ENCODE measurements at regions not wholly inside any gene's neighbourhood (a gene's known extent, or its start where the extent isn't known, plus 50 kb on each side); places are given as distances from the start of the nearest gene placed in this dataset.
"Not testable (repeated sequence)": the region's sequence is repeated elsewhere in the genome, so short reads cannot be mapped to it uniquely, and the experiment has no call there.

GRCh38 chr4:148550788-148551187 lies 108.6 kb upstream of the NR3C2 start:
- no peak for DNase-seq

DNA sequence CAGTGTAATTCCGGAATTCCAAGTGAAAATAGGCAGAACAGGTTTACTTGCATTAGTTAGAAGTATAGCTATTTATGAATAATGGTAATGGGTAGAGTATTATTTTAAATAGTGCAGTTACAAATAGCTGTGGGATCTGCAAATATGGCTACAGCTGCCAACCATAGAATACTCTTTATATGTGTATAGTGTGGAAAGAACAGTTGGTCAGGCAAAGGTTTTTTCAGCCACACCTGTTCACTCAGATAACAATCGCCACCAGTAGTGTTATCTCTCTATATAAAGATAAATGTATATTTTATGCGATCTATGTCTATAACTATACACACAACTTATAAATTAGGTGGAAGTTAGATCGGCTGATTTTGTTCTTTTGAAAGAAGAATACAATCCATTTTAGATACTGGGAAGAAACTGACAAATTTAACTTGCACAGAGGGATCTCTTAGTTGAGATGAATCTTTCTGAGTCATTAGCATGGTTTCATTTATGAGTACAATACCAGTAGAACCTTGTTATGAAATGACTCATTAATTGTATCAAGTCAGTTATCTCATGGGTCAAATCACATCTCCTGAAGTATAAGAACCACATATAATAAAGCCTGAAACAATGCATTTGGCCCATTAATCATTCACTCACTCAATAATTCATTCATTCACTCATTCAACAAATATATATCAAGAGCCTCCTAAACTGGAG lies 100.9 kb upstream of the NR3C2 start:
- no peak for DNase-seq

GRCh38 chr4:148540622-148541326 lies 98.6 kb upstream of the NR3C2 start:
- DNase-seq: peak in 2 of 3 donors; percentile 3 to 18

GRCh38 chr4:148539387-148539786 lies 97.2 kb upstream of the NR3C2 start:
- no peak for DNase-seq

DNA sequence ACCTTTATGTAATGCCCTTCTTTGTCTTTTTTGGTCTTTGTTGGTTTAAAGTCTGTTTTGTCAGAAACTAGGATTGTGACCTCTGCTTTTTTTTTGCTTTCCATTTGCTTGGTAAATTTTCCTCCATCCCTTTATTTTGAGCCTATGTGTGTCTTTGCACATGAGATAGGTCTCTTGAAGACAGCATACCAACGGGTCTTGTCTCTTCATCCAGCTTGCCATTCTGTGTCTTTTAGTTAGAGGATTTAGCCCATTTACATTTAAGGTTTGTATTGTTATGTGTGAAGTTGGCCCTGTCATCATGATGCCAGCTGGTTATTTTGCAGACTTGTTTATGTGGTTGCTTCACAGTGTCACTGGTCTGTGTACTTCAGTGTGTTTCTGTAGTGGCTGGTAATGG lies 91.6 kb upstream of the NR3C2 start:
- DNase-seq: not testable (repeated sequence)

GRCh38 chr4:148530114-148530513 lies 87.9 kb upstream of the NR3C2 start:
- DNase-seq: no peak

DNA sequence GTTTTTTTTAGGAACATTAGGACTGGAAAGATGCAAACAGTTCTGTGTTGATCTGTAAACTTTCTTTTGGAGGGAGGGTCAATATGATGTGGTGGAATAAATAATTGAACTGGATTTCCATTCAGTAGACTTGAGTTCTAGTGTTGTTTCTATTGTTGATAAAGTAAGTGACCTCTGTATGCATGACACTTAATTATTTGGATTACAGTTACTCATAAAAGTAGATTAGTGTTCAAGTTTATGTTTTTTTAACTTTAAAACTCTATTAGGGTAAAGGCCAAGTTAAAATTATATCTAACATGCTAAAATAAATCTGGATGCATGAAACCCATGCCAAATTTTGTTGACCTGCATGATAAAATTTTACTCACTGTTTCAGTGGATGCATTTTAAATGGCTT lies 85.4 kb upstream of the NR3C2 start:
- no peak for DNase-seq

GRCh38 chr4:148522995-148523394 lies 80.8 kb upstream of the NR3C2 start:
- DNase-seq: no peak

- DNase-seq: no peak
Observed at GRCh38 chr4:148515248-148515647, 73.0 kb upstream of the NR3C2 start.

GRCh38 chr4:148514581-148514980 lies 72.4 kb upstream of the NR3C2 start:
- no peak for DNase-seq

DNA sequence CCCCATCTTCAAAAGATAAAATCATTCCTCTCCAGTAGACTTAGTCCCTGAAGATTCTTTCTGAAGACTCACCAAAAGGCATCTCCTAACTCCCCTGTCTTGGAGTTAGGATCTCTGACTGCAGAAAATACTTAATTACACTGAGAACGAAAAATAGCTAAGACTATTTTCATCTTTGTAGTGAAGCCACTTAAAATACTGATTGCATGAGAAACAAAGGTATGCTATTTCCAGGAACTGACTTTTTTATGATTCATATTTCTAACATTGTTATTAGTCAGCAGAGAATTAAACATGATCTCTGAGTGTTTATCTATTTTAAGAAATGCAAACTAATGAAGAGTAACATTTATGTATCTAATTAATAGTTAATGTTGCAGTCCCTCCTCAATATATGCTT lies 71.8 kb upstream of the NR3C2 start:
- DNase-seq: no peak

- DNase-seq: no peak
Observed at GRCh38 chr4:148510211-148510610, 68.0 kb upstream of the NR3C2 start.

GRCh38 chr4:148503681-148504080 lies 61.5 kb upstream of the NR3C2 start:
- no peak for DNase-seq

GRCh38 chr4:148497258-148497657 lies 55.0 kb upstream of the NR3C2 start:
- no peak for DNase-seq

DNA sequence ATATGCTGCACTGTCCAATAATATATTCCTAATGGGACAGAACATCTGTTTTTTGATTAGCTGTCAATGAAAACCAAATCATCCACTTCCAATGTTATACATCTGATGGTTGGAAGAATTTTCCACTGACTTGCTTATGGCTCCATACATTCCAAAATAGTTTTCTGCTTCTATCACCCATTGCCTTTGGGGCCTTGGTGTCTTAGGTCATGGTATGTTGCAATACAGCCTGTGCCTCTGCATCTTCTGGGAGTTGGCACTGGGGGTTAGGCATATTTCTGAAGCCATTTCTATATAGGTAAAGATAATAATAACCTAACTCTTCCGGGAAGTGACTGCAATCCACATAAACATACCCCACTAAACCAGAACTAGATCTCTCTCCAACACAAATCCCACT lies 53.2 kb upstream of the NR3C2 start:
- peak in 1 of 3 donors; percentile 5 for DNase-seq

Data from muscle of back (tissue), 3 donors.